ENCODE measurements at regions not wholly inside any gene's neighbourhood (a gene's known extent, or its start where the extent isn't known, plus 50 kb on each side); places are given as distances from the start of the nearest gene placed in this dataset.

- TF ChIP-seq EZH2 (optimal IDR thresholded peaks at IDR 0.05; ENCODE audit: low read depth, low read length) (no peak), CTCF (IDR thresholded peaks at IDR 0.05; ENCODE audit: low read length) (no peak), EZH2phosphoT487 (IDR thresholded peaks at IDR 0.05; ENCODE audit: low read length) (no peak)
These were observed 137.3 kb downstream of the TWIST2 start for GRCh38 chr2:238985041-238985729.

Data from MM.1S (cell line).